ENCODE measurements at regions not wholly inside any gene's neighbourhood (a gene's known extent, or its start where the extent isn't known, plus 50 kb on each side); places are given as distances from the start of the nearest gene placed in this dataset.

DNA sequence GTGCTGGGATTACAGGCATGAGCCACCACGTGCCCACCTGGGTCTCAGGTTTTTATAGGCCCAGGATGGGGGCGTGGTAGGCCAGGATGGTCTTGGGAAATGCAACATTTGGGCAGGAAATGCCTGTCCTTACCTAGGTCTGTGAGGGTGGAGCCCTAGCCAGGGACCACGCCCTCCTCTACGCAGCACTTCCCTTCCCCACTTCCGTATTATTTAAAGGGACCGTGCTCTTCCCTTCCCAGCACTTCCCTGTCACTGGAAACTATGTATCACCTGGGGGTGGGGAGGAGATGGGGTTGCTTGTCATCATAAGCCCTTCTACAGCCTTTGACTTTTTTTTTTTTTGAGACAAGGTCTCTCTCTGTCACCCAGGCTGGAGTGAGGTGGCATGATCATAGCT lies 238.9 kb upstream of the NLRP1 start:
- H3K4me3 Mint-ChIP-seq: no peak overlapping the region
- H3K27me3 Mint-ChIP-seq (ENCODE audit: low read depth): no peaks in the 10 kb centered on the region; the same call in 1 of the 2 replicates
- CTCF ChIA-PET: no interaction called here
- H3K9me3 Mint-ChIP-seq: peaks cover 14% of the 10 kb centered on the region
- POLR2A ChIA-PET: no interaction called here
- peaks cover 21% of the 10 kb centered on the region for H3K4me1 Mint-ChIP-seq
- DNase-seq (ENCODE audit: low spot score) (no peak), ATAC-seq (no peak)
- no peak overlapping the region for H3K27ac Mint-ChIP-seq
- H3K36me3 Mint-ChIP-seq: peaks cover 13% of the 10 kb centered on the region
- TF ChIP-seq TEAD1 (CRISPR knock-in tag; IDR thresholded peaks at IDR 0.05): no peak
- TF ChIP-seq, protein P1, sequence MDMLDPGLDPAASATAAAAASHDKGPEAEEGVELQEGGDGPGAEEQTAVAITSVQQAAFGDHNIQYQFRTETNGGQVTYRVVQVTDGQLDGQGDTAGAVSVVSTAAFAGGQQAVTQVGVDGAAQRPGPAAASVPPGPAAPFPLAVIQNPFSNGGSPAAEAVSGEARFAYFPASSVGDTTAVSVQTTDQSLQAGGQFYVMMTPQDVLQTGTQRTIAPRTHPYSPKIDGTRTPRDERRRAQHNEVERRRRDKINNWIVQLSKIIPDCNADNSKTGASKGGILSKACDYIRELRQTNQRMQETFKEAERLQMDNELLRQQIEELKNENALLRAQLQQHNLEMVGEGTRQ (CRISPR knock-in tag; IDR thresholded peaks at IDR 0.05): peak; percentile 13; the same call in 1 of the 2 replicates

DNA sequence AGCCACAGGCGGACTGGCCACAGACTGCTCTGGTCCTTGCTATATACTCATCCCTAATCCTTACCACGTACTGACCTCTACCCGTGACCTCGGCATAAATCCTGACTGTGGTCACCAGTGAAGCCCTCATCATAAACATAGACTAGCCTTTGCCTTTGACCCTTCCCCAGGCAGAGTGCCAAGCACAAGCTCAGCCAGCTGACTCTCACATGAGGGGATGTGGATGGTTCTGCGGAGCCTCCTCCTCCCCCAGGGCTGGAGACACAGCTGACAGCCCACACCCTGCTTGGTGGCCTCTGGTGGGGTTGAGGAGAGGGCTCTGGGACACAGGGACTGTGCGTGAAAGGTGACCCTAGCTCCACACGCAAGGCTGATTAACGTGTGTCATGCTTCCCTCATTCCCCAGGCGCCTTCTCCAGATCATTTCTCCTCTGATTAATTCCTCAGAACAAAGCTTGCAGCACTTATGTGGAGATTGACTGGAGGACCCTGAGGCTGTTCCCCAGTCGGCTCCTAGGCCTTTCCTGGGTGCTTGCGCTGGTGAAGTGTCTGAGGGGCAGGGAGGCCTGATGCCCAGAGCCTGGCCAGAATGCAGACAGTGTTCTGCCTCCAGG lies 241.5 kb upstream of the NLRP1 start:
- TF ChIP-seq, protein P2, sequence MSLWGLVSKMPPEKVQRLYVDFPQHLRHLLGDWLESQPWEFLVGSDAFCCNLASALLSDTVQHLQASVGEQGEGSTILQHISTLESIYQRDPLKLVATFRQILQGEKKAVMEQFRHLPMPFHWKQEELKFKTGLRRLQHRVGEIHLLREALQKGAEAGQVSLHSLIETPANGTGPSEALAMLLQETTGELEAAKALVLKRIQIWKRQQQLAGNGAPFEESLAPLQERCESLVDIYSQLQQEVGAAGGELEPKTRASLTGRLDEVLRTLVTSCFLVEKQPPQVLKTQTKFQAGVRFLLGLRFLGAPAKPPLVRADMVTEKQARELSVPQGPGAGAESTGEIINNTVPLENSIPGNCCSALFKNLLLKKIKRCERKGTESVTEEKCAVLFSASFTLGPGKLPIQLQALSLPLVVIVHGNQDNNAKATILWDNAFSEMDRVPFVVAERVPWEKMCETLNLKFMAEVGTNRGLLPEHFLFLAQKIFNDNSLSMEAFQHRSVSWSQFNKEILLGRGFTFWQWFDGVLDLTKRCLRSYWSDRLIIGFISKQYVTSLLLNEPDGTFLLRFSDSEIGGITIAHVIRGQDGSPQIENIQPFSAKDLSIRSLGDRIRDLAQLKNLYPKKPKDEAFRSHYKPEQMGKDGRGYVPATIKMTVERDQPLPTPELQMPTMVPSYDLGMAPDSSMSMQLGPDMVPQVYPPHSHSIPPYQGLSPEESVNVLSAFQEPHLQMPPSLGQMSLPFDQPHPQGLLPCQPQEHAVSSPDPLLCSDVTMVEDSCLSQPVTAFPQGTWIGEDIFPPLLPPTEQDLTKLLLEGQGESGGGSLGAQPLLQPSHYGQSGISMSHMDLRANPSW (CRISPR knock-in tag; conservative IDR thresholded peaks at IDR 0.05; ENCODE audit: low read depth): no peak
- TF ChIP-seq ZBTB21 (CRISPR knock-in tag; IDR thresholded peaks at IDR 0.05; ENCODE audit: borderline replicate concordance) (no peak), TEAD1 (CRISPR knock-in tag; IDR thresholded peaks at IDR 0.05) (no peak), NFYB (CRISPR knock-in tag; conservative IDR thresholded peaks at IDR 0.05; ENCODE audit: low read depth) (no peak), TP53 (CRISPR knock-in tag; IDR thresholded peaks at IDR 0.05) (no peak), GRHL2 (CRISPR knock-in tag; IDR thresholded peaks at IDR 0.05; ENCODE audit: insufficient replicate concordance, severe bottlenecking) (no peak), FOXK1 (CRISPR knock-in tag; IDR thresholded peaks at IDR 0.05) (no peak), CREM (CRISPR knock-in tag; IDR thresholded peaks at IDR 0.05) (no peak), OVOL2 (CRISPR knock-in tag; IDR thresholded peaks at IDR 0.05; ENCODE audit: borderline replicate concordance) (no peak), ZNF263 (CRISPR knock-in tag; IDR thresholded peaks at IDR 0.05; ENCODE audit: low read depth) (no peak)
- TF ChIP-seq, protein P3, sequence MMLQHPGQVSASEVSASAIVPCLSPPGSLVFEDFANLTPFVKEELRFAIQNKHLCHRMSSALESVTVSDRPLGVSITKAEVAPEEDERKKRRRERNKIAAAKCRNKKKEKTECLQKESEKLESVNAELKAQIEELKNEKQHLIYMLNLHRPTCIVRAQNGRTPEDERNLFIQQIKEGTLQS (CRISPR knock-in tag; conservative IDR thresholded peaks at IDR 0.05): no peak
- TF ChIP-seq, protein P4, sequence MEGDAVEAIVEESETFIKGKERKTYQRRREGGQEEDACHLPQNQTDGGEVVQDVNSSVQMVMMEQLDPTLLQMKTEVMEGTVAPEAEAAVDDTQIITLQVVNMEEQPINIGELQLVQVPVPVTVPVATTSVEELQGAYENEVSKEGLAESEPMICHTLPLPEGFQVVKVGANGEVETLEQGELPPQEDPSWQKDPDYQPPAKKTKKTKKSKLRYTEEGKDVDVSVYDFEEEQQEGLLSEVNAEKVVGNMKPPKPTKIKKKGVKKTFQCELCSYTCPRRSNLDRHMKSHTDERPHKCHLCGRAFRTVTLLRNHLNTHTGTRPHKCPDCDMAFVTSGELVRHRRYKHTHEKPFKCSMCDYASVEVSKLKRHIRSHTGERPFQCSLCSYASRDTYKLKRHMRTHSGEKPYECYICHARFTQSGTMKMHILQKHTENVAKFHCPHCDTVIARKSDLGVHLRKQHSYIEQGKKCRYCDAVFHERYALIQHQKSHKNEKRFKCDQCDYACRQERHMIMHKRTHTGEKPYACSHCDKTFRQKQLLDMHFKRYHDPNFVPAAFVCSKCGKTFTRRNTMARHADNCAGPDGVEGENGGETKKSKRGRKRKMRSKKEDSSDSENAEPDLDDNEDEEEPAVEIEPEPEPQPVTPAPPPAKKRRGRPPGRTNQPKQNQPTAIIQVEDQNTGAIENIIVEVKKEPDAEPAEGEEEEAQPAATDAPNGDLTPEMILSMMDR (IDR thresholded peaks at IDR 0.05): no peak
- TF ChIP-seq, protein P5, sequence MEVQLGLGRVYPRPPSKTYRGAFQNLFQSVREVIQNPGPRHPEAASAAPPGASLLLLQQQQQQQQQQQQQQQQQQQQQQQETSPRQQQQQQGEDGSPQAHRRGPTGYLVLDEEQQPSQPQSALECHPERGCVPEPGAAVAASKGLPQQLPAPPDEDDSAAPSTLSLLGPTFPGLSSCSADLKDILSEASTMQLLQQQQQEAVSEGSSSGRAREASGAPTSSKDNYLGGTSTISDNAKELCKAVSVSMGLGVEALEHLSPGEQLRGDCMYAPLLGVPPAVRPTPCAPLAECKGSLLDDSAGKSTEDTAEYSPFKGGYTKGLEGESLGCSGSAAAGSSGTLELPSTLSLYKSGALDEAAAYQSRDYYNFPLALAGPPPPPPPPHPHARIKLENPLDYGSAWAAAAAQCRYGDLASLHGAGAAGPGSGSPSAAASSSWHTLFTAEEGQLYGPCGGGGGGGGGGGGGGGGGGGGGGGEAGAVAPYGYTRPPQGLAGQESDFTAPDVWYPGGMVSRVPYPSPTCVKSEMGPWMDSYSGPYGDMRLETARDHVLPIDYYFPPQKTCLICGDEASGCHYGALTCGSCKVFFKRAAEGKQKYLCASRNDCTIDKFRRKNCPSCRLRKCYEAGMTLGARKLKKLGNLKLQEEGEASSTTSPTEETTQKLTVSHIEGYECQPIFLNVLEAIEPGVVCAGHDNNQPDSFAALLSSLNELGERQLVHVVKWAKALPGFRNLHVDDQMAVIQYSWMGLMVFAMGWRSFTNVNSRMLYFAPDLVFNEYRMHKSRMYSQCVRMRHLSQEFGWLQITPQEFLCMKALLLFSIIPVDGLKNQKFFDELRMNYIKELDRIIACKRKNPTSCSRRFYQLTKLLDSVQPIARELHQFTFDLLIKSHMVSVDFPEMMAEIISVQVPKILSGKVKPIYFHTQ (CRISPR knock-in tag; IDR thresholded peaks at IDR 0.05): no peak
- peaks cover 14% of the 10 kb centered on the region for H3K36me3 Mint-ChIP-seq
- H3K9me3 Mint-ChIP-seq: peaks cover 26% of the 10 kb centered on the region
- DNase-seq (ENCODE audit: low spot score): no peak
- H3K27me3 Mint-ChIP-seq (ENCODE audit: low read depth): no peaks in the 10 kb centered on the region; the same call in 1 of the 2 replicates
- no peak overlapping the region for H3K4me3 Mint-ChIP-seq
- ChIA-PET POLR2A (no interaction called here), CTCF (interaction anchor here (1.3 kb wide), 1 partner anchor 32 kb away, joined by 5 read pairs; no protein-coding TSS in a partner anchor)
- ATAC-seq: no peak
- peaks cover 31% of the 10 kb centered on the region for H3K4me1 Mint-ChIP-seq
- H3K27ac Mint-ChIP-seq: no peak overlapping the region
